ENCODE measurements at regions not wholly inside any gene's neighbourhood (a gene's known extent, or its start where the extent isn't known, plus 50 kb on each side); places are given as distances from the start of the nearest gene placed in this dataset.

GRCh38 chr2:18426174-18426573 is 134.3 kb downstream of the RDH14 start:
- no peak for DNase-seq (ENCODE audit: low read depth)

DNA sequence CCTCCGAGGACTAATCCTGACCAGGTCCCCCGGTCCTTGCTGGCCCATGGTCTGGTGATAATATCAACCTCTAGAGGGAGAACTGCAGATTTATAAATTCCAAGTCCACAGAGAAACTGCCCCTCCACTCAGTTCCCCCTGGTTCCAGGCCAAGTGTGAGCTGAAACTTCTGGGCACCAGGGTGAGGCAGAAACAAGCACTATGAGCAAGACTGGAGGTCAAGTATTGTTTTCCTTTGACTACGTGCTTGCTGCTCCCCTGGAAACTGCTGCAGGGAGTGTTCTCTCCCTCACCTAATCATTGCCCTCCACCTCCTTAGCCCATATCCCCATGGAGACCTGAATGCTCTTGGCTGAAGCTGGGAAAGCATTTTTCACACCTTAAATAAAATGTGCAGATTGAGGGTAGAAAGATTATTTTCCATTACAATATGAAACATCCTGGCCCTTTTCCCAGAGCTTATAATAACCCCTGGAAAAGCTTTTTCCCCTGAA is 135.2 kb downstream of the RDH14 start:
- peak; percentile 64 for DNase-seq (ENCODE audit: low read depth)

DNA sequence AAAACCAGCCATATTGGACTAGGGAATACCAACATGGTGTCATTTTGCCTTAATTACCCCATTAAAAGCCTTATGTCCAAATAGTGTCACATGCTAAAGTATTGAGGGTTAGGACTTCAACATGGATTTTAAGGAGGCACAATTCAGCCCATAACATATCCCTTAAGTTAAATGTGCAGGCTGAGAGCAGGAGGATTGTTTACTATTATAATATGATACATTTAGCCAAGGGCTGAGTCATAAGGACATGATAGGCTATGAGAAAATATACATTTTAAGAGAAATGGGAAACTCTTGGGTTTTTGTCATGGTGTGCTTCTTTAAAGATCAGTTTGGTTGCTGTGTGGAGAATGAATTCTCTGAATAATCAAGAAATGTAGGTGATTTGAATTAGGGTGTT is 136.8 kb downstream of the RDH14 start:
- no peak for DNase-seq (ENCODE audit: low read depth)

DNA sequence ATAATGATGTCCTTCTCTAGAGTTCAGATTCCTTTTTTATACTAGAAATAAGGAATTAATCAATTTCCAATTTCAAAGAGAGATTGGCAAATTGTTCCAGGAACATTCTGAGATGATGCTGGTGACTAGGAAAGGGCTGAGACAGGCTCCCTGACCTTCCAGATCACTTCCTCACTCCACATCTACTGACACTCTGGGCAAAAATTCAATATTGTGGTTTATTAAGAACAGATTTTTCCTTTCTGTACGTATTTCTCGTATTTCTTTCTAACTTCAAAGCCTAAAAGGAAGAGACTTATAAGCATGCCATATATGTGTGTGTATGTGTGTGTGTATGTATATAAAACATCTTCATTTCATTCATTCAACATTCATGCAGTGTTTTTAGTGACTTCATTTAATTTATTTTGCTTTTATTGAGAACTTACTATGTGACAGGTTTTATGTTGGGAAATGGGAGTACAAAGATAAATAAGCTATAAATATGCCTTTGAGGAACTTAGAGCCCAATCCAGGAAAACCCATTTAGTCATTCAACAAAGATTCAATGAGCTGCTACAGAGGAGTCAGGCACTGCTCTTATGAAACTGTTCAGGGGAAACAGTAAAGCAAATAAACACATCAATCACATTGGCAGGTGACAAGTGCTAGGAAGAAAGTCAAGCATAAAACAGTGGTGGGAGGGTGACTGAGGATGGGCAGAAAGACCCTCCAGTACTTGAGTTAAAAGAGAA is 137.9 kb downstream of the RDH14 start:
- no peak for DNase-seq (ENCODE audit: low read depth)

GRCh38 chr2:18413676-18414396 is 146.6 kb downstream of the RDH14 start:
- DNase-seq (ENCODE audit: low read depth), result peak; percentile 68

DNA sequence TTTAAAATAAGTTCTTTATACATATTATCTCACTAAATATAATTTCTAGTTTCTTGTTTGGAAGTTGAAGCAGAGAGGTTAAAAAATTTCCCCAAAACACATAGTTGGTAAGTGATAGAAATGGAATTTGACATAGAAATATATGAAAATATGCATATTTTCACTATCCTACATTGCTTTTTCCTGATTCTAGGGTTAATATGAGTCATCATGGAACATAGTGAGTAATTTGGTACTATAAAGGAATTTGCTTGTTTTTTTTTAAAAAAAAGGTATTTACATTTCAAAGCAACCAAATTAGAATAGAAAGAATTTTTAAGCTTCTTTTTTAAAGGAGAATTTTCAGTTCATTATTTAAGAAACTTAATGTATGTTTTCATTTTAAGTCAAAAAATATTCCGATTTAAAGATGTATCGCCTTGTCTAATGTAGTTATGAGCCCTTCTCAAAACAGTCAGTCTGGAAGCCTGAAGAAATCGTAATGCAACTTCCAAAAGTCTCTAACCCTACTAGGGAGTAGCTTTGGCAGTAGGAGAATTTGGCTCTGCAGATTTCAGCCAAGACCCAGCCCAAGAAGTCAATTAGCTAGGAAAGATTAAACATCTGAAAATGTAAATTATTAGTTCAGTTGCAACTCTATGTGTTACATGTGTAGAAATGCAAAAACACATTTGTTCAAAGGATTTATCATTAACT is 147.3 kb downstream of the RDH14 start:
- DNase-seq (ENCODE audit: low read depth), result no peak

DNA sequence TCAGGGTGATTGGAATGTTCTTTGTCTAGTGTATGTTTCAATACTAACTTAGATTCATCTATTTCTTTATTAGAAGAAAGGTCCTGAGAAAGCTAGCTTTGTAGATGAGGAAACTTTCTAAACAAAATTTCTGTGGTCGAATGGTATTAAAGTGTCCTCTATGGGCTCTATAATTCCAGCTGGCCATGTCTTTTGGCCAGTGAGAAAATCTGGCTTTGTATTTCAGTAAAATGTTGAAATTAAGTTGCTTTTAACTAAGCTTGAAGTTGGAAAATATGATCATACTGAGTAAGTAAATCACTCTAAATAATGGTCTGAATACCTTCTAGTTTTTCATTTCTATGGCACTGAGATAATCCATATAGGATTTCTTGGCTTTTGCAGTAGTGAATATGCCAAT is 148.8 kb downstream of the RDH14 start:
- no peak for DNase-seq (ENCODE audit: low read depth)

DNA sequence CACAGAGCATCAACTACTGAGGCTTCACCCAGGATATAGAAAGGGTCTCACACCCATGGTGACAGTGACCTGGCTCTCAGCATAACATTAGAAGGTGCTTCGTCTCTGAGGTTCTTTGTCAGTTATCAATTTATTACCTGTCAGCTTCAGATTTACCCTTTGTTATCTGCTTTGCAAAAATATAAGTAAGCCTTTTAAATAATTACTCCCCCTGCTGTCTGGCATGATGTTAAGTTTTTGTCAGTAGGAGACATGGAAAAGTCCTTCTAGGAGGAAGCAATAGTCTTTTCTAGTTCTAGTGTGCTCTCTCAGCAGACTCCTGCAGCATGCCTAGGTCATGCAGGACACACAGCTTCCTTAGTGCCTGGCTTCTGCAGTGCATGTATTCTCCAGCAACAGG is 149.9 kb downstream of the RDH14 start:
- no peak for DNase-seq (ENCODE audit: low read depth)

DNA sequence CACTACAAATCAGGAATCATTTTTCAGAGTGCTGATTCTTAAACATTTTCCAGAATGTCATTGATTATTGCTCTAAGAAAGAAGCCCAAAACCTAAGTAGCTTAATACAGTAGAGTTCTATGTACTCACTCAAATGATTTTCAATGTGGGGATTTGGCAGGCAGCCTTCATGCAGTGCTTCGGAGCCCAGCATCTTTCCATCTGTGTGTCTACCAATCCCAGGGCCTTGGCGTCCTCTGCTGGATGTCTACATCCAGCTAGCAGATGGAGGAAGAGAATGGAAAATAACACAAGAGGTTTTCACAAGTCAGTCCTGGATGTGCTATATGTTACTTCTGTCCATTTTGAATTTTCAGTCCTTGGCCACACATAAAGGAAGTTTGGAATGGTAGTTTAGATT is 151.8 kb downstream of the RDH14 start:
- DNase-seq (ENCODE audit: low read depth), result no peak

GRCh38 chr2:18406219-18406618 is 154.2 kb downstream of the RDH14 start:
- no peak for DNase-seq (ENCODE audit: low read depth)

DNA sequence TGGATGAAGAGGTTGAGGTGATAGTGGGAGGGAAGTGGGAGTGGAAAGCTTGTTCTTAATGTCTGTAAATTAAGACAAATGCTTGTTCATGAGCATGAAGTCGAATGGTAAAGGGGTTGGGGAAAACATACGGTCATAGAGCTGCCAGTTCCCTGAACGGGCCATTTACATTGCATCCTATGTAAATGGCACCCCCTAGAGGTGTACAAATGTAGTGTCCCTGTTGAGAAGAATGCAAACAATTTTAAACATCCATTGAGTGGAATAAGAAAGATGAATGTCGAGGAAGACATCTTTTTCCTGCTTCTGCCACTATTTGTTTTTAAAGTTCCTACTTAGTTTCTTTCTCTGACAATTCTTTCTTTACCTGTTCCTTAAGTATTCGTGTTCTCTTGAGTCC is 155.7 kb downstream of the RDH14 start:
- DNase-seq (ENCODE audit: low read depth), result no peak

DNA sequence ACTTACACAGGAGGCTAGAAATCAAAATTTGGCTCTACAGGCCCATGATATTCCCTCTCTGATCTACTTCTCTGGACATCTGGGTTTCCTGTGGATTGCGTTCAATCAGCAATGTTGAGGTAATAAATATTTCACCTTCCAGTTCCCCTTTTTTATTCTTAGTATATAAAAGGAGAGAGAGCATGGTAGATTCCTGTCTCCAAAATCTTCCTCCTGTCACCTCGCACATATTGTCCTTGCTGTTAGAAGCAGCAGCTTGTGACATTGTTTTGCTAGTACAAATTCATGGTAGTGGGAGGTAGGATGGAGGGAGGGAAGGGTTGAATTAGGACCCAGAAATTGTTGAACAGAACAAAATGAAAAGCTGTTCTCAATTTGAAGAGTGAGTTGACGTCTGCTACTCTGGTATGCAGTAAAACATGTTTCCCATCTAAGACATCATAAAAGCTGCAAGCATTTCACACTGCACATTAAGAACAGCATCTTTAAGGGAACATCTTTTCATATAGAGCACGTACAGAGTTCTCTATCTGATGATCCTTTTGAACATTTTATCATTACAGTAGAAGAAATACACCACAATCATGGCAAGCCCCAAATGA is 156.4 kb downstream of the RDH14 start:
- no peak for DNase-seq (ENCODE audit: low read depth)

GRCh38 chr2:18402831-18403230 is 157.6 kb downstream of the RDH14 start:
- no peak for DNase-seq (ENCODE audit: low read depth)

DNA sequence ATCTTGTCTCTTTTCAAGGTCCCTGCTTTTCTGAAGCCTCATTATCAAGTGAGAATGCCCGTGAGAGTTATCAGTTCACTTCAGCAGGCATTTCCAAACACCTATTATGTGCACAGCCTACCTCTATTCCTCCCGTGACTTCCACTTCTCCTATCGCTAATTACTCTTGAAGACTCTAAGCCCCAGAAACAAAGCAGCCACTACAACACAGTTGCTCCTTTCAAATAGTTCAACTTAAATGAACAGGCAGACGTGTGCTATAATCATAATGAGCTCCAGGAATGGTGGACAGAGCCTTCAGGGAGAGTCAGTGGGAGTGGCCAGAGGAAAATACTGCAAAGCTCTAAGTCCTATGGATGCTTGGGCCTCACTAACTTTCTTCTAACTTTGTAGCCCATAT is 159.0 kb downstream of the RDH14 start:
- DNase-seq (ENCODE audit: low read depth), result no peak

DNA sequence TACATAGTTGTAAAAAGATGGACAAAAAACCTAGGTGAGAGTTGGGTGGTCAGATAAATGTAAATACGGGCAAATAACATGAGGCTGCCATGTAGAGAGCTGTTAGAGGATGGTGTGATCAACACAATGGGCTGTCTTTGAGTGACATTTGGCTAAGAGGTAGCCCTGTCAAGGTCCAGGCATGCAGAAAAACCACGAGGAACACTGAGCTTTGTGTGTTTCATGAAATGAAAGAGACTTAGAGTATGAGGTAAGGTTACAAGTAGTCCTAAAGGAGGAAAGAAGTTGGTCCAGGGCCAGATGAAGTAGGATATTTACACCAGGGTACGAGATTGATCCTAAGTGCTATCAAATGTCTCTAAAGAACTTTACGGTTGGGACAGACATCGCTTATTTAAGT is 160.9 kb downstream of the RDH14 start:
- DNase-seq (ENCODE audit: low read depth), result no peak

DNA sequence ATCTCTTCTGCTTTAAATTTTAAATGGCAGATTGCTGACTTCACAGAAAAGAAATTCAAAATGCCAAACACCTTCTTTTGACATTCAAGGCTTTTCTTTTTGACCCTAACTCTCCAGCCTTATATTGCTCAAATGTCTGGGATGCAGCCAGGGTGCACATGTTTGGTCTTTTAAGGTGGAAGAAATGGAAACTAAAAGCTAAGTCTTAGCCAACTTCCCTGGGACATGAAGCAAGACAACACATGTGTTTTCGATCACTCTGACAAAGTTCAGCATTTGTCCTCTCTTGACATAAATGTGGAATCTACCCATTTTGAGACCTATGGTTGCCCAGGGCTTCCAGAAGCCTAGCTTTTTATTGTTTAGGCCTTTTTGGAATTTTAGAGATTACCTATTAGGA is 161.6 kb downstream of the RDH14 start:
- DNase-seq (ENCODE audit: low read depth), result no peak

DNA sequence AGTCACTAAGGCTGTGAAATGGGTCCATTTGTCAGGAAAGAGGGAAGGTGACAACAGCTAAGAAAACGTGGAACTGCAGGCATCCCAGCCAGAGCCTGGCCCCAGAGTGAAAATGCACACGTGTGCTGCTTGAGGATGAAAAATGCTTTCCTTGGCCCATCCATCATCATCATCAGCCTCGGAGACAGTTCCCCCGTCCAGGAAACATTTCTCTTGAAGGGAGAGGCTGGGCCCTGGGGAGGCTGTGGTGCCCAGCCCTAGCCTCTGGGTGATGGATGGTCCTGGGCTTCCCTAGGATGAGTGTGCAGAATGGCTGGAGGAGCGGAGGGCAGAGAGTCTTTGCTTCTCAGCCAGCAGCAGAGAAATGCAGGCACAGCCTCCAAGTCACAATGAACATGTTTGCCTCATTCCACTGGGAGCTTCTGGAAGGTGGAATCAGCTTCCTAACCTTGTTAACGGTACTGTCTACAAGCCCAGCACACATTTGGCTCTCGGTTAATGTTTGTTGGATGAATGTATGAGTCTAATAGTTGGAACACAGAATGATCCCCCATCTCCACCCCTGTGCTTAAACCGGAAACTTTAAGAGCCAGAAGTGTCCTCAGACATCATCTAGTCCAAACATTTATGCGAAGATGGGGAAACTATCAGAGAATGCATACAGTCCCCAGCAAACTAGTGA is 164.0 kb downstream of the RDH14 start:
- DNase-seq (ENCODE audit: low read depth), result peak; percentile 75

DNA sequence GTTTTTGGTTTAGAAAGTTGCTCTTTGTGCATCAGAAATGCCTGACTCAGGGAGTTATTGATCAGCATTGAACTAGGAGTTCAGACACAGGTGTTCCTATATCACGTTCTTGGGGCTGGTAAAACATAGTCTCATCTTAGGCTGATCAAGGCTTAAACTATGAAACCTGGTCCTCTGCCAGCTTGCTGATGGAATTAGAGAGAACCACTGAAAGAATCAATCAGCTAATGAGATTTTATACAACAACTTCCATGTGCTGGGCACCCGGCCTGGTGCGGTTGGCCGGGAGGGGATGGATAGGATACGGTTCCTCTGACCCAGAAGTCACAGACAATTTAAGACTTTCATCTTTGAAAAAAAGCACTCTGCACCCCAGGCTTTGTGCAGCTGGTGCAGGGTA is 164.9 kb downstream of the RDH14 start:
- no peak for DNase-seq (ENCODE audit: low read depth)

GRCh38 chr2:18387441-18388206 is 172.8 kb downstream of the RDH14 start:
- DNase-seq (ENCODE audit: low read depth), result peak; percentile 70

GRCh38 chr2:18384242-18384641 is 176.2 kb downstream of the RDH14 start:
- no peak for DNase-seq (ENCODE audit: low read depth)

GRCh38 chr2:18381386-18381785 is 179.1 kb downstream of the RDH14 start:
- DNase-seq (ENCODE audit: low read depth), result no peak
